Panc1 (cell line): ENCODE measurements at regions not wholly inside any gene's neighbourhood (a gene's known extent, or its start where the extent isn't known, plus 50 kb on each side); places are given as distances from the start of the nearest gene placed in this dataset.

ENCODE experiments used
- ATAC-seq: fragments of 200-7000 bp; cut with Tn5 transposase; 2 replicates; pipeline ENCODE4 v1.9.1; 2020; ENCODE audit warnings: mild to moderate bottlenecking, moderate library complexity
- BruUV-seq: library from RNA; stranded (reverse); fragments of 400-500 nt; replicated peaks from 2 replicates; lab custom pipeline; 2021; lab: Mats Ljungman, UMichigan
- CTCF ChIA-PET: fragments of 300-600 bp; sonication (Branson Sonifier 250); formaldehyde crosslinking; loops from one replicate; lab custom pipeline; 2022; ENCODE audit warnings: antibody characterized with exemption; lab: Charles Lee
- POLR2A ChIA-PET: fragments of 300-600 bp; sonication (Branson Sonifier 250); formaldehyde crosslinking; loops from one replicate; lab custom pipeline; 2022; ENCODE audit warnings: antibody characterized with exemption; lab: Charles Lee
- DNase-seq: peaks from one replicate; pipeline ENCODE4 v3.0.0-alpha.2; 2010; ENCODE audit warnings: low read depth, low spot score
- H3K27ac ChIP-seq: 2 replicates; pipeline ENCODE4 v1.5.1; 2011; ENCODE audit warnings: mild to moderate bottlenecking, low read length, inconsistent platforms
- H3K27me3 ChIP-seq: fragments of 200-500 bp; sonication (Bioruptor generic); 2 replicates; pipeline ENCODE4 v1.6.0; 2014; ENCODE audit warnings: low read length, inconsistent platforms; ENCODE audit not compliant: control insufficient read depth, insufficient read depth
- H3K36me3 ChIP-seq: fragments of 200-500 bp; sonication (Bioruptor generic); 2 replicates; pipeline ENCODE4 v1.5.1; 2014; ENCODE audit warnings: inconsistent platforms, mild to moderate bottlenecking, low read length, moderate library complexity; ENCODE audit not compliant: control insufficient read depth, insufficient read depth
- H3K4me1 ChIP-seq: 2 replicates; pipeline ENCODE4 v1.5.1; 2011; ENCODE audit warnings: inconsistent platforms, mild to moderate bottlenecking, low read length, moderate library complexity; ENCODE audit not compliant: control insufficient read depth, insufficient read depth
- H3K4me3 ChIP-seq, 2 experiments: 2 replicates each; pipeline ENCODE4 v1.5.1; 2011 to 2012; ENCODE audit warnings: low read depth in 2 of 2, low read length in 2 of 2, mild to moderate bottlenecking in 2 of 2, inconsistent platforms in 1 of 2, moderate library complexity in 1 of 2
- H3K9me3 ChIP-seq: fragments of 200-500 bp; sonication (Bioruptor generic); 2 replicates; pipeline ENCODE4 v1.5.1; 2014; ENCODE audit warnings: low read depth, mild to moderate bottlenecking, inconsistent platforms, low read length, moderate library complexity; ENCODE audit not compliant: control insufficient read depth, insufficient read depth
- CTCF ChIP-seq: fragments of 450-650 bp; IDR thresholded peaks from 2 replicates; pipeline ENCODE4 v1.5.1; 2017; ENCODE audit warnings: mild to moderate bottlenecking
- POLR2AphosphoS5 ChIP-seq: IDR thresholded peaks from 2 replicates; pipeline ENCODE4 v1.6.1; 2012; ENCODE audit warnings: mild to moderate bottlenecking, low read depth, low read length, moderate library complexity
- REST ChIP-seq, 2 experiments: IDR thresholded peaks; 2 replicates each; pipeline ENCODE4 v1.6.1; 2011 to 2012; ENCODE audit warnings: low read depth in 2 of 2, control low read depth in 1 of 2, low read length in 1 of 2, mild to moderate bottlenecking in 1 of 2, moderate library complexity in 1 of 2; ENCODE audit not compliant: insufficient read depth in 1 of 2
- SIN3A ChIP-seq: IDR thresholded peaks from 2 replicates; pipeline ENCODE4 v1.6.1; 2012; ENCODE audit warnings: low read depth, mild to moderate bottlenecking, low read length, moderate library complexity, borderline replicate concordance; ENCODE audit not compliant: insufficient read depth
- TCF7L2 ChIP-seq: IDR thresholded peaks from 2 replicates; pipeline ENCODE4 v1.6.1; 2011; ENCODE audit warnings: mild to moderate bottlenecking, low read depth, low read length, inconsistent platforms
- in situ Hi-C: cut with HindIII; loops from 2 replicates; pipeline ENCODE4 v1.10.0; 2016; ENCODE audit warnings: low sequenced_read_pairs, low pct_unique_long_range_greater_than_20kb
- intact Hi-C: fragments of 100-400 bp; cut with micrococcal nuclease; formaldehyde crosslinking; loops from one replicate; pipeline ENCODE4 v1.10.0; 2022; ENCODE audit not compliant: unreplicated experiment

GRCh38 chr5:103744159-103744558, 181.6 kb upstream of the NUDT12 start:
- BruUV-seq: no TSS peak
- TF ChIP-seq TCF7L2 (0 out of 2 replicates have a peak, but pooled peaks have one; percentile 56), SIN3A (no peak)
- ATAC-seq: 0 out of 2 replicates have a peak, but pooled peaks have one; percentile 45

GRCh38 chr5:103743421-103743820, 180.8 kb upstream of the NUDT12 start:
- H3K27me3 ChIP-seq: no peaks in the 10 kb centered on the region
- no peaks in the 10 kb centered on the region for H3K36me3 ChIP-seq
- H3K9me3 ChIP-seq: no peaks in the 10 kb centered on the region
- intact Hi-C loops (no loop called here), in situ Hi-C loops (no loop called here)
- H3K4me1 ChIP-seq: no peaks in the 10 kb centered on the region; the same call in 1 of the 2 replicates
- ATAC-seq: no peak
- ChIA-PET POLR2A (no interaction called here), CTCF (no interaction called here)
- DNase-seq: no peak
- H3K4me3 ChIP-seq: no peak overlapping the region
- TF ChIP-seq POLR2AphosphoS5: no peak
- TF ChIP-seq CTCF: no peak
- no peak for TF ChIP-seq SIN3A
- no peak for TF ChIP-seq REST (IDR thresholded peaks at IDR 0.05; ENCODE audit: insufficient read depth in 1 of 2, low read depth in 2 of 2, low read length in 1 of 2)
- TF ChIP-seq TCF7L2: no peak
- BruUV-seq: no TSS peak
- H3K27ac ChIP-seq: no peak overlapping the region; the same call in 1 of the 2 replicates

More at GRCh38 chr5:103744159-103744558, 181.6 kb upstream of the NUDT12 start:
- H3K9me3 ChIP-seq: no peaks in the 10 kb centered on the region
- no peaks in the 10 kb centered on the region for H3K36me3 ChIP-seq
- H3K4me1 ChIP-seq: no peaks in the 10 kb centered on the region; the same call in 1 of the 2 replicates
- ChIA-PET POLR2A (no interaction called here), CTCF (no interaction called here)
- in situ Hi-C loops (no loop called here), intact Hi-C loops (no loop called here)
- DNase-seq: no peak
- no peak overlapping the region for H3K4me3 ChIP-seq
- no peak overlapping the region for H3K27ac ChIP-seq
- H3K27me3 ChIP-seq: no peaks in the 10 kb centered on the region

GRCh38 chr5:103741984-103742383, 179.4 kb upstream of the NUDT12 start:
- Histone ChIP-seq H3K27me3 (no peaks in the 10 kb centered on the region), H3K4me3 (no peak overlapping the region), H3K36me3 (no peaks in the 10 kb centered on the region), H3K9me3 (no peaks in the 10 kb centered on the region), H3K27ac (no peak overlapping the region), H3K4me1 (no peaks in the 10 kb centered on the region; the same call in 1 of the 2 replicates)
- ATAC-seq: no peak
- intact Hi-C loops (no loop called here), in situ Hi-C loops (no loop called here)
- no TSS peak for BruUV-seq
- TF ChIP-seq SIN3A (no peak), CTCF (no peak), REST (IDR thresholded peaks at IDR 0.05; ENCODE audit: insufficient read depth in 1 of 2, low read depth in 2 of 2, low read length in 1 of 2) (no peak), TCF7L2 (no peak), POLR2AphosphoS5 (no peak)
- DNase-seq: no peak
- ChIA-PET POLR2A (no interaction called here), CTCF (no interaction called here)
